ENCODE measurements at regions not wholly inside any gene's neighbourhood (a gene's known extent, or its start where the extent isn't known, plus 50 kb on each side); places are given as distances from the start of the nearest gene placed in this dataset.

GRCh38 chr12:131457331-131458047, 253.4 kb upstream of the SFSWAP start:
- H3K4me3 ChIP-seq (ENCODE audit: low read depth, low read length): no peak overlapping the region
- no peak for DNase-seq (ENCODE audit: low read depth)
- TF ChIP-seq CTCF (IDR thresholded peaks at IDR 0.05; ENCODE audit: insufficient read depth, low read length, poor library complexity, severe bottlenecking): no peak
- no peaks in the 10 kb centered on the region for H3K27me3 ChIP-seq (ENCODE audit: control insufficient read depth, insufficient read depth, low read length)
- H3K36me3 ChIP-seq (ENCODE audit: control insufficient read depth, insufficient read depth, low read length): no peaks in the 10 kb centered on the region

- DNase-seq (ENCODE audit: low read depth): no peak
- Histone ChIP-seq H3K4me3 (ENCODE audit: low read depth, low read length) (no peak overlapping the region), H3K27me3 (ENCODE audit: control insufficient read depth, insufficient read depth, low read length) (no peaks in the 10 kb centered on the region), H3K36me3 (ENCODE audit: control insufficient read depth, insufficient read depth, low read length) (no peaks in the 10 kb centered on the region)
- no peak for TF ChIP-seq CTCF (IDR thresholded peaks at IDR 0.05; ENCODE audit: insufficient read depth, low read length, poor library complexity, severe bottlenecking)
Observed at GRCh38 chr12:131458048-131458374, 252.9 kb upstream of the SFSWAP start.

GRCh38 chr12:131458931-131459772, 251.7 kb upstream of the SFSWAP start:
- H3K36me3 ChIP-seq (ENCODE audit: control insufficient read depth, insufficient read depth, low read length): no peaks in the 10 kb centered on the region
- no peak for TF ChIP-seq CTCF (IDR thresholded peaks at IDR 0.05; ENCODE audit: insufficient read depth, low read length, poor library complexity, severe bottlenecking)
- no peaks in the 10 kb centered on the region for H3K27me3 ChIP-seq (ENCODE audit: control insufficient read depth, insufficient read depth, low read length)
- H3K4me3 ChIP-seq (ENCODE audit: low read depth, low read length): no peak overlapping the region
- DNase-seq (ENCODE audit: low read depth): no peak

- DNase-seq (ENCODE audit: low read depth): no peak
- TF ChIP-seq CTCF (IDR thresholded peaks at IDR 0.05; ENCODE audit: insufficient read depth, low read length, poor library complexity, severe bottlenecking): no peak
- Histone ChIP-seq H3K4me3 (ENCODE audit: low read depth, low read length) (no peak overlapping the region), H3K27me3 (ENCODE audit: control insufficient read depth, insufficient read depth, low read length) (no peaks in the 10 kb centered on the region), H3K36me3 (ENCODE audit: control insufficient read depth, insufficient read depth, low read length) (no peaks in the 10 kb centered on the region)
Observed at GRCh38 chr12:131459773-131460365, 251.0 kb upstream of the SFSWAP start.

GRCh38 chr12:131460520-131460919, 250.4 kb upstream of the SFSWAP start:
- TF ChIP-seq CTCF (IDR thresholded peaks at IDR 0.05; ENCODE audit: insufficient read depth, low read length, poor library complexity, severe bottlenecking): no peak
- Histone ChIP-seq H3K4me3 (ENCODE audit: low read depth, low read length) (no peak overlapping the region), H3K27me3 (ENCODE audit: control insufficient read depth, insufficient read depth, low read length) (no peaks in the 10 kb centered on the region), H3K36me3 (ENCODE audit: control insufficient read depth, insufficient read depth, low read length) (no peaks in the 10 kb centered on the region)
- DNase-seq (ENCODE audit: low read depth): no peak
